Prostate gland (tissue), 2 donors: ENCODE measurements at regions not wholly inside any gene's neighbourhood (a gene's known extent, or its start where the extent isn't known, plus 50 kb on each side); places are given as distances from the start of the nearest gene placed in this dataset.

Experiments
- POLR2A ChIP-seq: fragments of 450-650 bp; IDR thresholded peaks from one replicate; pipeline ENCODE4 v1.6.1; 2016; ENCODE audit warnings: antibody characterized with exemption, mild to moderate bottlenecking
- POLR2AphosphoS5 ChIP-seq: sonication (generic); formaldehyde crosslinking; IDR thresholded peaks from one replicate; pipeline ENCODE4 v1.6.1; 2017; ENCODE audit warnings: antibody characterized with exemption
- TF ChIP-seq, protein P1 (sequence below), 4 experiments: fragments of 200-600 bp in 2 of 4; fragments of 450-650 bp in 2 of 4; sonication (generic) in 2 of 4; IDR thresholded peaks; 1 replicate in 3 of 4; 2 replicates in 1 of 4; pipeline ENCODE4 v1.5.1; 2016 to 2019; ENCODE audit warnings: antibody characterized with exemption in 4 of 4, mild to moderate bottlenecking in 2 of 4, moderate library complexity in 2 of 4

DNA sequence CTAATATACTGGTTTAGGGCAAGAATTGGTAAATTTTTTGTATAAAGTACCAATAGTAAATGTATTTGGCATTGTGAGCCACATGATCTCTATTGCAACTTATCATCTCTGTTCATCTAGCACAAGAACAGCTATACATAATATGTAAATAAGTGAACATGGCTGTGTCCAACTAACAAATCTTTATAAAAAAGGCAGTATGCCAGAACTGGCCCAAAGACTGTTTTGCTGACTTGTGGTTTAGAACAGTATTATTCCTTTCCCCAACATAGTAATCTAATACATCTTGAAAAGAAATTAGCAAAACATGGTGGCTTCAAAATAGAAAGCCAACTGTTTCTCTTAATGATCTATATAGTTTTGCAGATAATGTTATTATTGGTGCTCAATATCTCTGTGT is 441.4 kb upstream of the CELF4 start:
- TF ChIP-seq, protein P1, sequence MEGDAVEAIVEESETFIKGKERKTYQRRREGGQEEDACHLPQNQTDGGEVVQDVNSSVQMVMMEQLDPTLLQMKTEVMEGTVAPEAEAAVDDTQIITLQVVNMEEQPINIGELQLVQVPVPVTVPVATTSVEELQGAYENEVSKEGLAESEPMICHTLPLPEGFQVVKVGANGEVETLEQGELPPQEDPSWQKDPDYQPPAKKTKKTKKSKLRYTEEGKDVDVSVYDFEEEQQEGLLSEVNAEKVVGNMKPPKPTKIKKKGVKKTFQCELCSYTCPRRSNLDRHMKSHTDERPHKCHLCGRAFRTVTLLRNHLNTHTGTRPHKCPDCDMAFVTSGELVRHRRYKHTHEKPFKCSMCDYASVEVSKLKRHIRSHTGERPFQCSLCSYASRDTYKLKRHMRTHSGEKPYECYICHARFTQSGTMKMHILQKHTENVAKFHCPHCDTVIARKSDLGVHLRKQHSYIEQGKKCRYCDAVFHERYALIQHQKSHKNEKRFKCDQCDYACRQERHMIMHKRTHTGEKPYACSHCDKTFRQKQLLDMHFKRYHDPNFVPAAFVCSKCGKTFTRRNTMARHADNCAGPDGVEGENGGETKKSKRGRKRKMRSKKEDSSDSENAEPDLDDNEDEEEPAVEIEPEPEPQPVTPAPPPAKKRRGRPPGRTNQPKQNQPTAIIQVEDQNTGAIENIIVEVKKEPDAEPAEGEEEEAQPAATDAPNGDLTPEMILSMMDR (IDR thresholded peaks at IDR 0.05), result no peak
- TF ChIP-seq POLR2AphosphoS5, result no peak
- TF ChIP-seq POLR2A, result no peak
